SK-N-MC (cell line): ENCODE measurements at regions not wholly inside any gene's neighbourhood (a gene's known extent, or its start where the extent isn't known, plus 50 kb on each side); places are given as distances from the start of the nearest gene placed in this dataset.

ENCODE experiments used
- DNase-seq: peaks from one replicate; pipeline ENCODE4 v3.0.0-alpha.2; 2011; ENCODE audit warnings: low read depth, low spot score
- H3K27ac ChIP-seq: fragments of 200-600 bp; sonication (generic); 2 replicates; pipeline ENCODE4 v1.5.1; 2016; ENCODE audit warnings: mixed run types
- H3K36me3 ChIP-seq: fragments of 200-600 bp; sonication (generic); 2 replicates; pipeline ENCODE4 v1.6.1; 2017; ENCODE audit warnings: antibody characterized with exemption, low read length, mixed read lengths; ENCODE audit not compliant: insufficient read depth
- H3K4me3 ChIP-seq: fragments of 200-600 bp; sonication (generic); 2 replicates; pipeline ENCODE4 v1.5.1; 2016
- H3K9ac ChIP-seq: fragments of 200-600 bp; sonication (generic); 2 replicates; pipeline ENCODE4 v1.8.0; 2017; ENCODE audit warnings: mixed run types, mixed read lengths; ENCODE audit not compliant: insufficient read length
- H3K9me3 ChIP-seq: fragments of 200-600 bp; sonication (generic); 2 replicates; pipeline ENCODE4 v1.6.1; 2017; ENCODE audit warnings: low read depth, mild to moderate bottlenecking, antibody characterized with exemption, low read length, moderate library complexity, mixed read lengths
- EZH2 ChIP-seq: fragments of 200-600 bp; sonication (generic); IDR thresholded peaks from one replicate; pipeline ENCODE4 v1.6.1; 2017; ENCODE audit warnings: antibody characterized with exemption
- FOXP2 ChIP-seq: optimal IDR thresholded peaks from 2 replicates; pipeline ENCODE3; 2011; ENCODE audit warnings: mild to moderate bottlenecking, moderate library complexity; ENCODE audit not compliant: insufficient read depth; ENCODE audit errors: extremely low read length, control extremely low read depth
- POLR2AphosphoS5 ChIP-seq: IDR thresholded peaks from 2 replicates; pipeline ENCODE4 v1.6.1; 2012; ENCODE audit warnings: mild to moderate bottlenecking, low read depth, low read length, borderline replicate concordance

GRCh38 chr2:147366279-147366678, 478.6 kb upstream of the ACVR2A start:
- TF ChIP-seq FOXP2 (no peak), POLR2AphosphoS5 (no peak), EZH2 (no peak)
- DNase-seq = no peak
- Histone ChIP-seq H3K9me3 (no peaks in the 10 kb centered on the region), H3K9ac (no peak overlapping the region), H3K36me3 (no peaks in the 10 kb centered on the region), H3K27ac (no peak overlapping the region), H3K4me3 (no peak overlapping the region)

GRCh38 chr2:147365622-147366021, 479.2 kb upstream of the ACVR2A start:
- no peak overlapping the region for H3K9ac ChIP-seq
- DNase-seq = no peak
- no peak for TF ChIP-seq EZH2
- no peak for TF ChIP-seq POLR2AphosphoS5
- TF ChIP-seq FOXP2 = no peak
- no peak overlapping the region for H3K4me3 ChIP-seq
- no peaks in the 10 kb centered on the region for H3K9me3 ChIP-seq
- no peaks in the 10 kb centered on the region for H3K36me3 ChIP-seq
- no peak overlapping the region for H3K27ac ChIP-seq

GRCh38 chr2:147364597-147364996, 480.2 kb upstream of the ACVR2A start:
- no peak for DNase-seq
- TF ChIP-seq EZH2 (no peak), FOXP2 (no peak), POLR2AphosphoS5 (no peak)
- Histone ChIP-seq H3K9me3 (no peaks in the 10 kb centered on the region), H3K4me3 (no peak overlapping the region), H3K9ac (no peak overlapping the region), H3K36me3 (no peaks in the 10 kb centered on the region), H3K27ac (no peak overlapping the region)

GRCh38 chr2:147363181-147363580, 481.6 kb upstream of the ACVR2A start:
- no peak overlapping the region for H3K27ac ChIP-seq
- H3K36me3 ChIP-seq = no peaks in the 10 kb centered on the region
- TF ChIP-seq FOXP2 = no peak
- TF ChIP-seq EZH2 = no peak
- no peak for TF ChIP-seq POLR2AphosphoS5
- DNase-seq = no peak
- no peak overlapping the region for H3K9ac ChIP-seq
- no peak overlapping the region for H3K4me3 ChIP-seq
- H3K9me3 ChIP-seq = no peaks in the 10 kb centered on the region

GRCh38 chr2:147358375-147358774, 486.5 kb upstream of the ACVR2A start:
- Histone ChIP-seq H3K9ac (no peak overlapping the region), H3K27ac (no peak overlapping the region), H3K9me3 (no peaks in the 10 kb centered on the region), H3K36me3 (no peaks in the 10 kb centered on the region), H3K4me3 (no peak overlapping the region)
- no peak for DNase-seq
- TF ChIP-seq EZH2 (no peak), POLR2AphosphoS5 (no peak), FOXP2 (no peak)

- no peak for DNase-seq
- Histone ChIP-seq H3K9ac (no peak overlapping the region), H3K4me3 (no peak overlapping the region), H3K36me3 (no peaks in the 10 kb centered on the region), H3K27ac (no peak overlapping the region), H3K9me3 (no peaks in the 10 kb centered on the region)
- TF ChIP-seq EZH2 (no peak), FOXP2 (no peak), POLR2AphosphoS5 (no peak)
Measured at GRCh38 chr2:147356157-147356556, 488.7 kb upstream of the ACVR2A start.

- DNase-seq = no peak
- no peak overlapping the region for H3K27ac ChIP-seq
- H3K9me3 ChIP-seq = no peaks in the 10 kb centered on the region
- no peak overlapping the region for H3K9ac ChIP-seq
- no peak overlapping the region for H3K4me3 ChIP-seq
- TF ChIP-seq POLR2AphosphoS5 = no peak
- TF ChIP-seq EZH2 = no peak
- TF ChIP-seq FOXP2 = no peak
- H3K36me3 ChIP-seq = no peaks in the 10 kb centered on the region
Measured at GRCh38 chr2:147355706-147356105, 489.1 kb upstream of the ACVR2A start.

- DNase-seq = no peak
- H3K9ac ChIP-seq = no peak overlapping the region
- no peaks in the 10 kb centered on the region for H3K9me3 ChIP-seq
- H3K4me3 ChIP-seq = no peak overlapping the region
- no peak overlapping the region for H3K27ac ChIP-seq
- TF ChIP-seq EZH2 (no peak), POLR2AphosphoS5 (no peak), FOXP2 (no peak)
- no peaks in the 10 kb centered on the region for H3K36me3 ChIP-seq
Measured at GRCh38 chr2:147353072-147353381, 491.8 kb upstream of the ACVR2A start.

GRCh38 chr2:147352264-147353071, 492.4 kb upstream of the ACVR2A start:
- no peaks in the 10 kb centered on the region for H3K9me3 ChIP-seq
- no peak overlapping the region for H3K4me3 ChIP-seq
- TF ChIP-seq POLR2AphosphoS5 (no peak), EZH2 (no peak), FOXP2 (no peak)
- no peak overlapping the region for H3K9ac ChIP-seq
- no peaks in the 10 kb centered on the region for H3K36me3 ChIP-seq
- no peak for DNase-seq
- H3K27ac ChIP-seq = no peak overlapping the region
